ENCODE measurements at regions not wholly inside any gene's neighbourhood (a gene's known extent, or its start where the extent isn't known, plus 50 kb on each side); places are given as distances from the start of the nearest gene placed in this dataset.
"Not testable (repeated sequence)": the region's sequence is repeated elsewhere in the genome, so short reads cannot be mapped to it uniquely, and the experiment has no call there.

- DNase-seq (ENCODE audit: low read depth) = no peak
Observed at GRCh38 chr7:119936836-119937235, 336.1 kb upstream of the KCND2 start.

DNA sequence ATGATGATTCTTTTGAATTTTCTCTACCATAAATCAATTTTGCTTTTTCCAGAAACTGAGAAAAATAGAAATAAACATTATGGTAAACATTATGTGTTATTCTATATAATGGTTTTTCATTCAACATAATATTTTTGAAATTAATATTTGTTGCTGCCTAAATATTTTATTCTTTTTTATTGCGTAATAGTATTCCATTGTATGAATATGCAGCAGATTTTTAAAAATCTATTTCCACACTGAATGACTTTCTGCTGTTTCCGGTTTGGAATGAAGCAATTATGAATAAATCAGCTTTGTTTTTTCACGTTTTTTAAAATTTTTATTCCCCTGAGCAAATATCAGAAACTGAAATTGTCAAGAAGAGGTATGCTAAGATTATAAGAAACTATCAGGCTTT is 335.2 kb upstream of the KCND2 start:
- DNase-seq (ENCODE audit: low read depth) = no peak

DNA sequence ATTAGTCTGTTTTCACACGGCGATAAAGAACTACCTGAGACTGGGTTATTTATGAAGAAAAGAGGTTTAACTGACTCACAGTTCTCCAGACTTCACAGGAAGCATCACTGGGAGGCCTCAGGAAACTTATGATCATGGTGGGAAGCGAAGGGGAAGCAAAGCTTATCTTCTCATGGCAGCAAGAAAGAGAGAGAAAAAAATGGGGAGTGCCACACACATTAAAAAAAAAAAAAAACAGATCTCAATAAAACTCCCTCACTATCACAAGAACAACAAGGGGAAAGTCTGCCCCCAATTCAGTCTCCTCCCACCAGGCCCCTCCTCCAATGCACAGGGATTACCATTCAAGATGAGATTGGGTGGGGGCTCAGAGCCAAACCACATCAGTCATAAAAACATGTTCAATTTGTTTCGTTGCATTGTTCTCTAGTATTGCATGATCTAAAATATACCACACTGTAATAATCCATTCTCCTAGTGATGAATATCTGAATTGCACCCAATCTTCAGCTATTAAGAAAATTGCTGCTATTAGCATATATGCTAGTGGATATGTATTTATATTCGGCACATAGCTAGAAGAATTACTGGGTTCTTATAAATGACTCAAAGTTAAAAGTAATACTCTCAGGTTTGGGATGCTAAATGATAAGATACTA is 328.9 kb upstream of the KCND2 start:
- no peak for DNase-seq (ENCODE audit: low read depth)

GRCh38 chr7:119944601-119944972 is 328.4 kb upstream of the KCND2 start:
- no peak for DNase-seq (ENCODE audit: low read depth)

GRCh38 chr7:119945822-119946221 is 327.2 kb upstream of the KCND2 start:
- DNase-seq (ENCODE audit: low read depth) = no peak

DNA sequence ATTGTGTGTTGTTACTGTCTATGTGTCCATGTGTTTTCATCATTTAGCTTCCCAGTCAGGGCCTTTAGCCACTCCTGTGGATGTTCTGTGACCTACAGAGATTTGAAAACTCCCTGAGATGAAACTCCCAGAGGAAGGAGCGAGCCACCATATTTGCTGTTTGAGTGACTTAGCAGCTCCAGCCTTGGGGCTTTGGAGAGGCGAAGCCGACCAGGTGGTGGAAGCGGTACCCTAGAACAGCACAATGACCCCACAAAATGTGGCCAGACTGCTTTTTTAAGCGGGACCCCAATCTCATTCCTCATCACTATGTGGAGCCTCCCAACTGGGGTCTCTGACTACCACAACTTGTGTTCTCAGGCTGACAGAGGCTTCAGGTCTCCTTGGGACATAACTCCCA is 323.9 kb upstream of the KCND2 start:
- DNase-seq (ENCODE audit: low read depth) = no peak

DNA sequence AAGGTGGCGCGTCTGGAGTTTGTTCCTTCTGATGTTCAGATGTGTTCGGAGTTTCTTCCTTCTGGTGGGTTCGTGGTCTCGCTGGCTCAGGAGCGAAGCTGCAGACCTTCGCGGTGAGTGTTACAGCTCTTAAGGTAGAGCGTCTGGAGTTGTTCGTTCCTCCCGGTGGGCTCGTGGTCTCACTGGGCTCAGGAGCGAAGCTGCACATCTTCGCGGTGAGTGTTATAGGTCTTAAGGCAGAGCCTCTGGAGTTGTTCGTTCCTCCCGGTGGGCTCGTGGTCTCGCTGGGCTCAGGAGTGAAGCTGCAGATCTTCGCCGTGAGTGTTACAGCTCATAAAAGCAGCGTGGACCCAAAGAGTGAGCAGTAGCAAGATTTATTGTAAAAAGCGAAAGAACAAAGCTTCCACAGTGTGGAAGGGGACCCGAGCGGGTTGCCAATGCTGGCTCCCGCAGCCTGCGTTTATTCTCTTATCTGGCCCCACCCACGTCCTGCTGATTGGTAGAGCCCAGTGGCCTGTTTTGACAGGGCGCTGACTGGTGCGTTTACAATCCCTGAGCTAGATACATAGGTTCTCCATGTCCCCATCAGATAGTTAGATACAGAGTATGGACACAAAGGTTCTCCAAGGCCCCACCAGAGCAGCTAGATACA is 322.5 kb upstream of the KCND2 start:
- DNase-seq (ENCODE audit: low read depth) = not testable (repeated sequence)

DNA sequence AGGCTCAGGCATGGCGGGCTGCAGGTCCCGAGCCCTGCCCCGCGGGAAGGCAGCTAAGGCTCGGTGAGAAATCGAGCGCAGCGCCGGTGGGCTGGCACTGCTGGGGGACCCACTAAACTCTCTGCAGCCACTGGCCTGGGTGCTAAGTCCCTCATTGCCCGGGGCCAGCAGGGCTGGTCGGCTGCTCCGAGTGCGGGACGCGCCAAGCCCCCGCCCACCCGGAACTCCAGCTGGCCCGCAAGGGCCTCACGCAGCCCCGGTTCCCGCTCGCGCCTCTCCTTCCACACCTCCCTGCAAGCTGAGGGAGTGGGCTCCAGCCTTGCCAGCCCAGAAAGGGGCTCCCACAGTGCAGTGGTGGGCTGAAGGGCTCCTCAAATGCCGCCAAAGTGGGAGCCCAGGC is 321.4 kb upstream of the KCND2 start:
- DNase-seq (ENCODE audit: low read depth) = not testable (repeated sequence)

GRCh38 chr7:119957335-119957734 is 315.6 kb upstream of the KCND2 start:
- DNase-seq (ENCODE audit: low read depth) = no peak

GRCh38 chr7:119959811-119960210 is 313.2 kb upstream of the KCND2 start:
- peak; percentile 75 for DNase-seq (ENCODE audit: low read depth)

DNA sequence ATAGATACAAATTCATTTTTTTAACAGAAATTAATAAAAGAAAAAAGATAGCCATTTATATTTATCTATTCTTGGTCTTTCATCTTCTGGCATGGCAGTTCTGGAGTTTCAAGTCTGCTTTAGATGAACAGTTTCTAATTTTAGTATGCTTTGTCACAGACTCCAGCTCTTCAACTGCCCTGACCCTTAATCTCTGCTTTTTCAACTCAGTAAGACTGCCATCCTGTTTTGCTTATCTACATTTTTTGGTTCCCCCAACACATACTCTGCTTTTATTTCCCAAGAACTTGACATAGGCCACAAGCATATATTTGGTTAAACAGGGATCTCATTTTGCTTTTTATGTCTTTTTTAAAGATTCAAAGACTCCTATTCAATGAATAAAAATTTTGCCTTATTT is 309.3 kb upstream of the KCND2 start:
- DNase-seq (ENCODE audit: low read depth) = peak; percentile 32

- no peak for DNase-seq (ENCODE audit: low read depth)
Observed at GRCh38 chr7:119964065-119964464, 308.9 kb upstream of the KCND2 start.

- DNase-seq (ENCODE audit: low read depth) = peak; percentile 84
Observed at GRCh38 chr7:119964788-119965542, 308.0 kb upstream of the KCND2 start.

DNA sequence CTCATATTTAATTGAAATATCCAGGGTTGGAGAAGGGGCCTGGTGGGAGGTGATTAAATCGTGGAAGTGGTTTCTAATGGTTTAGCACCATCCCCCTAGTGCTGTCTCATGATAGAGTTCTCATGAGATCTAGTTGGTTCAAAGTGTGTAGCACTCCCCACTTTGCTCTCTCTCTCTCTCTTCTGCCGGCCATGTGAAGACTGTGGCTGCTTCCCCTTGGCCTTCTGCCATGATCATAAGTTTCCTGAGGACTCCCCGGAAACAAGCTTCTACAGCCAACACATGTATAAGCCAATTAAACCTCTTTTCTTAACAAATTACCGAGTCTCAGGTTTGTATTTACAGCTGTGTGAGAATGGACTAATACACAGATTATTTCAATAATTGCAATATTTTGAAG is 305.8 kb upstream of the KCND2 start:
- DNase-seq (ENCODE audit: low read depth) = no peak

DNA sequence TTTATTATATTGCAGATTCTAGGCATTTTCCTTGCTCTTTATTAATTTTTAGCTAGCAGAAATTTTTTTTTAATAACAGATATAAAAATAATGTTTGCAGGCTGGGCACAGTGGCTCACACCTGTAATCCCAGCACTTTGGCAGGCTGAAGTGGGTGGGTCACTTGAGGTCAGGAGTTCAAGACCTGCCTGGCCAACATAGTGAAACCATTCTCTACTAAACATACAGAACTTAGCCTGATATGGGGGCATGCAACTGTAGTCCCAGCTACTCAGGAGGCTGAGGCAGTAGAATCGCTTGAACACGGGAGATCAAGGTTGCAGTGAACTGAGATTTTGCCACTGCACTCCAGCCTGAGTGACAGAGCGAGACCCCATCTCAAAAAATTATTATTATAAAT is 304.6 kb upstream of the KCND2 start:
- DNase-seq (ENCODE audit: low read depth) = not testable (repeated sequence)

GRCh38 chr7:119969054-119969453 is 303.9 kb upstream of the KCND2 start:
- DNase-seq (ENCODE audit: low read depth) = peak; percentile 80

GRCh38 chr7:119969763-119970162 is 303.2 kb upstream of the KCND2 start:
- no peak for DNase-seq (ENCODE audit: low read depth)

DNA sequence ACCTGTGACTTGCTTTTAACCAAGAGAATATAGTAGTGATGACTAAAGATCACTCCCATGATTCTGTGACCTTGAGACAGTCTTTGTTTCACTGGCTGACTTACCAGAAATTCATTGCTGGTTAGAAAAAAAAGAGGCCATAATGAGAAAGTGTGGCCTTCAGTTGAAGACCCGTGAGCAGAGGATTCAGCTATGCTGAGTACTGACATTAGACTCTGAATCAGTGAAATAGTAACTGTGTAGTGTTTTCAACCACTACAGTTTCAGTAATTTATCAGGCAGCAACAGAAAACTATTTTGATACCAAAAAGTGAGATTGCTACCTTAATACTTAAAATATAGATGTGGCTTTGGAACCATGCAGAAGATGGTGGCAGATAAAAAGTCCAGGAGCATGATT is 298.0 kb upstream of the KCND2 start:
- no peak for DNase-seq (ENCODE audit: low read depth)

- no peak for DNase-seq (ENCODE audit: low read depth)
Observed at GRCh38 chr7:119982884-119983283, 290.1 kb upstream of the KCND2 start.

DNA sequence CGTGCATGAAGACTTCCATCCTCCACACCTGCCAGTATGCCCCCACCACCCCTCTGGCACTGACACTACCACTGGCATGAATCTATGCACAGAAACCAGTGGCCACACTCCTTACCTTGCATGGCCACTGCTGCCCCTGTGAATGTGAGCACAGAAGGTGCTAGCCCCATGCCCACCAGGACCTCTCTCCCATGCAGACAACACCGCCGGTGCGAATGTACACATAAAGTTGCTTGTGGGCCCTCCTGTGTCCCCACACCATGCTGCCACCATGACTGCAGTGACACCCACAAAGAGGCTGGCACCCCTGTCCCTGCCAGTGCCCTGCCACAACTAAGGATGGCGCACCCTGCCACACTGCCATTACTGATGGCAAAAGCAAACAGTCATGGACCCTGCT is 289.5 kb upstream of the KCND2 start:
- no peak for DNase-seq (ENCODE audit: low read depth)

GRCh38 chr7:119984247-119984646 is 288.7 kb upstream of the KCND2 start:
- no peak for DNase-seq (ENCODE audit: low read depth)

DNA sequence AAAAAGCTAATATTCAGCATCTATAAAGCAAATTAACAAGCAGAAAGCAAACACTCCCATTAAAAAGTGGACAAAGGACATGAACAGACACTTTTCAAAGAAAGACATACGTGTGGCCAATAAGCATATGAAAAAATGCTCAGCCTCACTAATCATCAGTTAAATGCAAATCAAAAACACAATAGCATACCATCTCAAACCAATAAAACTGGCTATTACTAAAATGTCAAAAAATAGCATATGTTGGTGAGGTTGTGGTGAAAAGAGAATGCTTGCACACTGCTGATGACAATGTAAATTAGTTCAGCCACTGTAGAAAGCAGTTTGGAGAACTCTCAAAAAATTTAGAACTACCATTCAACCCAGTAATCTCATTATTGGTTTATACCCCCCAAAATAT is 284.6 kb upstream of the KCND2 start:
- DNase-seq (ENCODE audit: low read depth) = no peak

DNA sequence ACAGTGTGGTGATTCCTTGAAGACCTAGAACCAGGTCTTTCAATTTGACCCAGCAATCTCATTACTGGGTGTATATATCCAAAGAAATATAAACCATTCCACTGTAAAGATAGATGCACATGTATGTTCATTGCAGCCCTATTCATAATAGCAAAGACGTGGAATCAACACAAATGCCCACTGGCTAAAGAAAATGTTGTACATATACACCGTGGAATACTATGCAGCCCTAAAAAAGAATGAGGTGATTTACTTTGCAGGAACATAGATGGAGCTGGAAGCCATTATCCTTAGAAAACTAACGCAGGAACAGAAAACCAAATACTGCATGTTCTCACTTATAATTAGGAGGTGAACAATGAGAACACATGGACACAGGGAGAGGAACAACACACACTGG is 278.0 kb upstream of the KCND2 start:
- DNase-seq (ENCODE audit: low read depth) = no peak
